ENCODE measurements at regions not wholly inside any gene's neighbourhood (a gene's known extent, or its start where the extent isn't known, plus 50 kb on each side); places are given as distances from the start of the nearest gene placed in this dataset.

- TF ChIP-seq MITF (IDR thresholded peaks at IDR 0.05) (no peak), HDGF (IDR thresholded peaks at IDR 0.05) (no peak), ZSCAN32 (CRISPR knock-in tag; IDR thresholded peaks at IDR 0.05) (no peak)
These were observed 51.0 kb upstream of the HIVEP1 start (continued) for GRCh38 chr6:11960909-11961779.

- H3K4me1 ChIP-seq (replicated peaks in 1 of 2; ENCODE audit: control insufficient read depth in 2 of 2, insufficient read depth in 2 of 2, low read length in 2 of 2) = no peaks in the 10 kb centered on the region; a peak in 3 of 5 replicates
- no peak for DNase-seq (ENCODE audit: extremely low read depth in 1 of 4, low spot score in 3 of 4)
- H3K27me3 ChIP-seq (ENCODE audit: control insufficient read depth in 2 of 2, insufficient read depth in 2 of 2, low read length in 2 of 2) = no peaks in the 10 kb centered on the region
- in situ Hi-C loops (cut with MboI) = no loop called here
- no TSS peak for BruUV-seq (replicated peaks)
- no peaks in the 10 kb centered on the region for H3K9me3 ChIP-seq (replicated peaks; ENCODE audit: control insufficient read depth, insufficient read depth, low read depth, low read length)
- intact Hi-C loops (cut with micrococcal nuclease) = no loop called here
- no peaks in the 10 kb centered on the region for H4K20me1 ChIP-seq (replicated peaks; ENCODE audit: control insufficient read depth, insufficient read depth, low read length)
- H3K9ac ChIP-seq (ENCODE audit: insufficient read depth in 1 of 2, low read depth in 2 of 2, low read length in 2 of 2) = no peak overlapping the region
- no peak for ATAC-seq
- no peak overlapping the region for H2AFZ ChIP-seq (ENCODE audit: low read depth, low read length)
- H3K9me1 ChIP-seq (ENCODE audit: control insufficient read depth, insufficient read depth, low read length) = no peaks in the 10 kb centered on the region
- H3K27ac ChIP-seq (ENCODE audit: extremely low read depth, low read depth, low read length) = no peak overlapping the region
- CTCF ChIA-PET (ENCODE audit: low intra/inter-chr PET ratio) = no interaction called here
- no peak overlapping the region for H3K4me2 ChIP-seq (ENCODE audit: insufficient read depth, low read length)
- POLR2A ChIA-PET = no interaction called here
- H3K36me3 ChIP-seq (ENCODE audit: control insufficient read depth, insufficient read depth, low read length) = no peaks in the 10 kb centered on the region
- H3K79me2 ChIP-seq (ENCODE audit: control insufficient read depth, insufficient read depth, low read length) = no peaks in the 10 kb centered on the region
- 37% methylated on average over 3 of the region's 3 CpGs for WGBS (ENCODE audit: insufficient coverage, low coverage, missing lambda C conversion rate)
- no peak for FAIRE-seq
- no peak overlapping the region for H3K4me3 ChIP-seq
- TF ChIP-seq ARNT (IDR thresholded peaks at IDR 0.05) = peak in 1 of 2 experiments; percentile 63; a peak in 1 of 4 replicates
- TF ChIP-seq CLOCK (CRISPR knock-in tag; IDR thresholded peaks at IDR 0.05; ENCODE audit: borderline replicate concordance) = no peak
- no peak for TF ChIP-seq IFI16 (CRISPR knock-in tag; IDR thresholded peaks at IDR 0.05)
- TF ChIP-seq PKNOX1 (IDR thresholded peaks at IDR 0.05) = 0 out of 2 replicates have a peak, but pooled peaks have one; percentile 8
- TF ChIP-seq ZNF408 (CRISPR knock-in tag; IDR thresholded peaks at IDR 0.05; ENCODE audit: low read depth) = no peak
- TF ChIP-seq PCBP1 (IDR thresholded peaks at IDR 0.05; ENCODE audit: low read depth, low read length, poor library complexity, severe bottlenecking) = no peak
- 0 out of 2 replicates have a peak, but pooled peaks have one; percentile 39 for TF ChIP-seq NCOA6 (IDR thresholded peaks at IDR 0.05)
- TF ChIP-seq RBM22 (IDR thresholded peaks at IDR 0.05; ENCODE audit: low read depth, low read length, poor library complexity, severe bottlenecking) = no peak
- TF ChIP-seq RCOR1 (IDR thresholded peaks at IDR 0.05; ENCODE audit: borderline replicate concordance in 1 of 2, low read depth in 2 of 2, low read length in 2 of 2) = peak; percentile 43 to 64; a peak in 1 of 4 replicates
- TF ChIP-seq THRA (IDR thresholded peaks at IDR 0.05) = no peak
- no peak for TF ChIP-seq ZNF695 (CRISPR knock-in tag; IDR thresholded peaks at IDR 0.05)
- TF ChIP-seq ZNF445 (CRISPR knock-in tag; IDR thresholded peaks at IDR 0.05; ENCODE audit: low read depth) = no peak
These were observed 55.3 kb upstream of the HIVEP1 start for GRCh38 chr6:11956781-11957180.

Measured in K562 (cell line).